NCI-H2107 (cell line): ENCODE measurements at regions not wholly inside any gene's neighbourhood (a gene's known extent, or its start where the extent isn't known, plus 50 kb on each side); places are given as distances from the start of the nearest gene placed in this dataset.
"Not testable (repeated sequence)": the region's sequence is repeated elsewhere in the genome, so short reads cannot be mapped to it uniquely, and the experiment has no call there.

Source experiments
- DNase-seq: peaks from one replicate; lab custom pipeline; 2025; lab: John Stamatoyannopoulos, UW

- not testable (repeated sequence) for DNase-seq
Measured at GRCh38 chr4:126930059-126930458, 702.7 kb upstream of the INTU start.

GRCh38 chr4:126935801-126936200, 697.0 kb upstream of the INTU start:
- DNase-seq = no peak

- no peak for DNase-seq
Measured at GRCh38 chr4:126937342-126937741, 695.4 kb upstream of the INTU start.

- no peak for DNase-seq
Measured at GRCh38 chr4:126937846-126938422, 694.8 kb upstream of the INTU start.

GRCh38 chr4:126939401-126939800, 693.4 kb upstream of the INTU start:
- DNase-seq = no peak

- DNase-seq = no peak
Measured at GRCh38 chr4:126947536-126947935, 685.2 kb upstream of the INTU start.

GRCh38 chr4:126954537-126955291, 678.0 kb upstream of the INTU start:
- no peak for DNase-seq

- DNase-seq = no peak
Measured at GRCh38 chr4:126955292-126956183, 677.2 kb upstream of the INTU start.

GRCh38 chr4:126956184-126956897, 676.4 kb upstream of the INTU start:
- no peak for DNase-seq

- no peak for DNase-seq
Measured at GRCh38 chr4:126957556-126957955, 675.2 kb upstream of the INTU start.

- no peak for DNase-seq
Measured at GRCh38 chr4:126957987-126958386, 674.8 kb upstream of the INTU start.

GRCh38 chr4:126958482-126958881, 674.3 kb upstream of the INTU start:
- DNase-seq = no peak

- DNase-seq = no peak
Measured at GRCh38 chr4:126959056-126959745, 673.6 kb upstream of the INTU start.

- no peak for DNase-seq
Measured at GRCh38 chr4:126960760-126961159, 672.0 kb upstream of the INTU start.

- DNase-seq = no peak
Measured at GRCh38 chr4:126961661-126962060, 671.1 kb upstream of the INTU start.

- DNase-seq = no peak
Measured at GRCh38 chr4:126965877-126966276, 666.9 kb upstream of the INTU start.

GRCh38 chr4:126969360-126970235, 663.2 kb upstream of the INTU start:
- DNase-seq = no peak

GRCh38 chr4:126973201-126973600, 659.6 kb upstream of the INTU start:
- DNase-seq = no peak

GRCh38 chr4:126976850-126977632, 655.7 kb upstream of the INTU start:
- DNase-seq = no peak

GRCh38 chr4:126986005-126986404, 646.8 kb upstream of the INTU start:
- no peak for DNase-seq
